ENCODE measurements at regions not wholly inside any gene's neighbourhood (a gene's known extent, or its start where the extent isn't known, plus 50 kb on each side); places are given as distances from the start of the nearest gene placed in this dataset.

DNA sequence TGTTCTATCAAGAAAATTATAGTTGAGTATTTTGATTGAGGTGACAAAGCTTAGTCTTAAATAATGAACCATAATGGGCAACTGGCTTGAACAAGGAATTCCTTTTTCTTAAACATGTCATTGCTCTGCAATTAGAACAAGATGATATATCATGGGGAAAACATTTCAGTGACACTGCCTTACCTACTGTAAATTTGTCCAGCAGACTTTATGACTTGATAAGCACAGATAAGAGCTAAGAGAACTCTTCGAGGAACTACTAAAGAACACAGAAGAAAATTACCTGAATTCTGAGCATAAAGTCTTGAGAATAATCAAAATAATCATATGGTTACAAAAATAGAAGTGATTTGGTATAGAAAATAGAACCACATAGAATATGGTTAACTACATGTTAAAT, 257.8 kb downstream of the PDHA2 start:
- TF ChIP-seq, protein P1, sequence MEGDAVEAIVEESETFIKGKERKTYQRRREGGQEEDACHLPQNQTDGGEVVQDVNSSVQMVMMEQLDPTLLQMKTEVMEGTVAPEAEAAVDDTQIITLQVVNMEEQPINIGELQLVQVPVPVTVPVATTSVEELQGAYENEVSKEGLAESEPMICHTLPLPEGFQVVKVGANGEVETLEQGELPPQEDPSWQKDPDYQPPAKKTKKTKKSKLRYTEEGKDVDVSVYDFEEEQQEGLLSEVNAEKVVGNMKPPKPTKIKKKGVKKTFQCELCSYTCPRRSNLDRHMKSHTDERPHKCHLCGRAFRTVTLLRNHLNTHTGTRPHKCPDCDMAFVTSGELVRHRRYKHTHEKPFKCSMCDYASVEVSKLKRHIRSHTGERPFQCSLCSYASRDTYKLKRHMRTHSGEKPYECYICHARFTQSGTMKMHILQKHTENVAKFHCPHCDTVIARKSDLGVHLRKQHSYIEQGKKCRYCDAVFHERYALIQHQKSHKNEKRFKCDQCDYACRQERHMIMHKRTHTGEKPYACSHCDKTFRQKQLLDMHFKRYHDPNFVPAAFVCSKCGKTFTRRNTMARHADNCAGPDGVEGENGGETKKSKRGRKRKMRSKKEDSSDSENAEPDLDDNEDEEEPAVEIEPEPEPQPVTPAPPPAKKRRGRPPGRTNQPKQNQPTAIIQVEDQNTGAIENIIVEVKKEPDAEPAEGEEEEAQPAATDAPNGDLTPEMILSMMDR (conservative IDR thresholded peaks at IDR 0.05): no peak
- TF ChIP-seq ZFX (IDR thresholded peaks at IDR 0.05): no peak
